Endodermal cell (in vitro differentiated cells): ENCODE measurements at regions not wholly inside any gene's neighbourhood (a gene's known extent, or its start where the extent isn't known, plus 50 kb on each side); places are given as distances from the start of the nearest gene placed in this dataset.

Source experiments
- DNase-seq: peaks from one replicate; pipeline ENCODE4 v3.0.0-alpha.2; 2017
- H3K27ac ChIP-seq: 2 replicates; pipeline ENCODE4 v1.5.1; 2013; ENCODE audit warnings: mild to moderate bottlenecking, low read depth, low read length, moderate library complexity
- H3K27me3 ChIP-seq: 2 replicates; pipeline ENCODE4 v1.6.1; 2013; ENCODE audit warnings: mild to moderate bottlenecking, low read length, moderate library complexity; ENCODE audit not compliant: insufficient read depth, control insufficient read depth, poor library complexity, severe bottlenecking
- H3K36me3 ChIP-seq: 2 replicates; pipeline ENCODE4 v1.7.0; 2013; ENCODE audit warnings: mild to moderate bottlenecking, low read length, moderate library complexity; ENCODE audit not compliant: control insufficient read depth, insufficient read depth
- H3K4me1 ChIP-seq: one replicate; pipeline ENCODE4 v1.7.0; 2013; ENCODE audit warnings: low read length; ENCODE audit not compliant: control insufficient read depth, insufficient read depth
- H3K4me3 ChIP-seq: 2 replicates; pipeline ENCODE4 v1.5.1; 2013; ENCODE audit warnings: mild to moderate bottlenecking, low read length, moderate library complexity
- H3K9ac ChIP-seq: 2 replicates; pipeline ENCODE4 v1.6.1; 2013; ENCODE audit warnings: mild to moderate bottlenecking, low read length, moderate library complexity; ENCODE audit not compliant: poor library complexity, severe bottlenecking; ENCODE audit errors: extremely low read depth
- H3K9me3 ChIP-seq: 2 replicates; pipeline ENCODE4 v1.6.1; 2013; ENCODE audit warnings: mild to moderate bottlenecking, low read length, moderate library complexity; ENCODE audit not compliant: control insufficient read depth
- H3K27ac Mint-ChIP-seq: 2 replicates; pipeline ENCODE4 v1.8.0; 2020; ENCODE audit warnings: mixed read lengths
- H3K27me3 Mint-ChIP-seq: 2 replicates; pipeline ENCODE4 v1.8.0; 2021; ENCODE audit warnings: mild to moderate bottlenecking, mixed read lengths; ENCODE audit not compliant: insufficient read depth
- H3K36me3 Mint-ChIP-seq: 2 replicates; pipeline ENCODE4 v1.8.0; 2020; ENCODE audit warnings: low read depth, mixed read lengths
- H3K4me1 Mint-ChIP-seq: 2 replicates; pipeline ENCODE4 v1.8.0; 2020; ENCODE audit warnings: mixed read lengths
- H3K4me3 Mint-ChIP-seq: 2 replicates; pipeline ENCODE4 v1.8.0; 2020; ENCODE audit warnings: mild to moderate bottlenecking, moderate library complexity, mixed read lengths
- H3K9me3 Mint-ChIP-seq: 2 replicates; pipeline ENCODE4 v1.8.0; 2020; ENCODE audit warnings: mild to moderate bottlenecking, mixed read lengths
- CTCF ChIP-seq: fragments of 200-600 bp; sonication (generic); conservative IDR thresholded peaks from 2 replicates; pipeline ENCODE4 v1.5.0; 2021; ENCODE audit warnings: antibody characterized with exemption, mild to moderate bottlenecking
- WGBS, 2 experiments: methylation state at CpG; one replicate each; pipeline versions ENCODE4 v1.1.5 to v1.1.7; 2013; ENCODE audit warnings: missing lambda C conversion rate in 2 of 2, mixed read lengths in 1 of 2; ENCODE audit not compliant: insufficient coverage in 1 of 2, insufficient read length in 1 of 2; 5-methylcytosine and 5-hydroxymethylcytosine counted together

- Histone ChIP-seq H3K9ac (no peak overlapping the region), H3K4me1 (no peaks in the 10 kb centered on the region), H3K4me3 (no peak overlapping the region), H3K9me3 (no peaks in the 10 kb centered on the region), H3K27me3 (no peaks in the 10 kb centered on the region), H3K36me3 (no peaks in the 10 kb centered on the region), H3K27ac (no peak overlapping the region)
- Mint-ChIP-seq H3K27ac (no peak overlapping the region), H3K9me3 (no peaks in the 10 kb centered on the region), H3K4me3 (no peak overlapping the region), H3K36me3 (no peaks in the 10 kb centered on the region), H3K27me3 (no peaks in the 10 kb centered on the region), H3K4me1 (no peaks in the 10 kb centered on the region)
- no peak for DNase-seq
- TF ChIP-seq CTCF, result no peak
- 91% methylated on average over 2 of the region's 2 CpGs; no CpG with 5 or more reads in 1 of the 2 experiments for WGBS, 2 experiments
Observed at GRCh38 chr3:87128006-87128405, 99.1 kb upstream of the CHMP2B start.

GRCh38 chr3:87127281-87127680 lies 99.8 kb upstream of the CHMP2B start:
- no peak for DNase-seq
- Mint-ChIP-seq H3K4me3 (no peak overlapping the region), H3K36me3 (no peaks in the 10 kb centered on the region), H3K27ac (no peak overlapping the region), H3K9me3 (no peaks in the 10 kb centered on the region), H3K27me3 (no peaks in the 10 kb centered on the region), H3K4me1 (no peaks in the 10 kb centered on the region)
- no peak overlapping the region for H3K27ac ChIP-seq
- H3K27me3 ChIP-seq, result no peaks in the 10 kb centered on the region
- WGBS, 2 experiments, result 90 to 91% methylated on average over 4 to 6 of the region's 6 CpGs
- H3K4me1 ChIP-seq, result no peaks in the 10 kb centered on the region
- no peak for TF ChIP-seq CTCF
- H3K4me3 ChIP-seq, result no peak overlapping the region
- H3K9me3 ChIP-seq, result no peaks in the 10 kb centered on the region
- H3K9ac ChIP-seq, result no peak overlapping the region
- H3K36me3 ChIP-seq, result no peaks in the 10 kb centered on the region

GRCh38 chr3:87126321-87126720 lies 100.8 kb upstream of the CHMP2B start:
- Histone ChIP-seq H3K9me3 (no peaks in the 10 kb centered on the region), H3K27ac (no peak overlapping the region), H3K9ac (no peak overlapping the region), H3K27me3 (no peaks in the 10 kb centered on the region), H3K4me1 (no peaks in the 10 kb centered on the region), H3K36me3 (no peaks in the 10 kb centered on the region), H3K4me3 (no peak overlapping the region)
- no peaks in the 10 kb centered on the region for H3K36me3 Mint-ChIP-seq
- no peak overlapping the region for H3K27ac Mint-ChIP-seq
- H3K4me1 Mint-ChIP-seq, result no peaks in the 10 kb centered on the region
- H3K4me3 Mint-ChIP-seq, result no peak overlapping the region
- DNase-seq, result no peak
- TF ChIP-seq CTCF, result no peak
- WGBS, 2 experiments, result 87 to 100% methylated on average over 3 to 4 of the region's 4 CpGs
- no peaks in the 10 kb centered on the region for H3K27me3 Mint-ChIP-seq
- no peaks in the 10 kb centered on the region for H3K9me3 Mint-ChIP-seq
